ENCODE measurements at regions not wholly inside any gene's neighbourhood (a gene's known extent, or its start where the extent isn't known, plus 50 kb on each side); places are given as distances from the start of the nearest gene placed in this dataset.
"Not testable (repeated sequence)": the region's sequence is repeated elsewhere in the genome, so short reads cannot be mapped to it uniquely, and the experiment has no call there.

- Mint-ChIP-seq H3K36me3 (ENCODE audit: low read depth, unreplicated experiment) (no peaks in the 10 kb centered on the region), H3K9me3 (ENCODE audit: unreplicated experiment) (no peaks in the 10 kb centered on the region), H3K27ac (ENCODE audit: unreplicated experiment) (no peak overlapping the region), H3K4me1 (ENCODE audit: unreplicated experiment) (peaks cover 64% of the 10 kb centered on the region), H3K4me3 (ENCODE audit: unreplicated experiment) (no peak overlapping the region), H3K27me3 (ENCODE audit: unreplicated experiment) (peaks cover 2% of the 10 kb centered on the region)
- no peak for TF ChIP-seq CTCF (IDR thresholded peaks at IDR 0.05; ENCODE audit: unreplicated experiment)
- no peak for DNase-seq (ENCODE audit: low spot score)
Measured at GRCh38 chr10:30722956-30723620, 93.5 kb upstream of the LYZL2 start.

- Mint-ChIP-seq H3K4me1 (ENCODE audit: unreplicated experiment) (peaks cover 46% of the 10 kb centered on the region), H3K4me3 (ENCODE audit: unreplicated experiment) (no peak overlapping the region), H3K9me3 (ENCODE audit: unreplicated experiment) (peaks cover under 1% of the 10 kb centered on the region), H3K27ac (ENCODE audit: unreplicated experiment) (peak overlapping the region; percentile 73), H3K27me3 (ENCODE audit: unreplicated experiment) (peaks cover 2% of the 10 kb centered on the region), H3K36me3 (ENCODE audit: low read depth, unreplicated experiment) (peaks cover under 1% of the 10 kb centered on the region)
- TF ChIP-seq CTCF (IDR thresholded peaks at IDR 0.05; ENCODE audit: unreplicated experiment) = no peak
- peak; percentile 31 for DNase-seq (ENCODE audit: low spot score)
Measured at GRCh38 chr10:30719832-30720231, 90.3 kb upstream of the LYZL2 start.

- Mint-ChIP-seq H3K27me3 (ENCODE audit: unreplicated experiment) (peaks cover 4% of the 10 kb centered on the region), H3K27ac (ENCODE audit: unreplicated experiment) (no peak overlapping the region), H3K9me3 (ENCODE audit: unreplicated experiment) (peaks cover 19% of the 10 kb centered on the region), H3K4me1 (ENCODE audit: unreplicated experiment) (peaks cover 6% of the 10 kb centered on the region), H3K4me3 (ENCODE audit: unreplicated experiment) (no peak overlapping the region), H3K36me3 (ENCODE audit: low read depth, unreplicated experiment) (peaks cover 19% of the 10 kb centered on the region)
- no peak for TF ChIP-seq CTCF (IDR thresholded peaks at IDR 0.05; ENCODE audit: unreplicated experiment)
- no peak for DNase-seq (ENCODE audit: low spot score)
Measured at GRCh38 chr10:30709700-30710358, 80.3 kb upstream of the LYZL2 start.

GRCh38 chr10:30709229-30709628 is 79.7 kb upstream of the LYZL2 start:
- TF ChIP-seq CTCF (IDR thresholded peaks at IDR 0.05; ENCODE audit: unreplicated experiment) = peak; percentile 25
- H3K27me3 Mint-ChIP-seq (ENCODE audit: unreplicated experiment) = peaks cover 5% of the 10 kb centered on the region
- H3K4me3 Mint-ChIP-seq (ENCODE audit: unreplicated experiment) = no peak overlapping the region
- peaks cover 13% of the 10 kb centered on the region for H3K36me3 Mint-ChIP-seq (ENCODE audit: low read depth, unreplicated experiment)
- H3K4me1 Mint-ChIP-seq (ENCODE audit: unreplicated experiment) = peaks cover 11% of the 10 kb centered on the region
- no peak for DNase-seq (ENCODE audit: low spot score)
- H3K9me3 Mint-ChIP-seq (ENCODE audit: unreplicated experiment) = peaks cover 14% of the 10 kb centered on the region
- no peak overlapping the region for H3K27ac Mint-ChIP-seq (ENCODE audit: unreplicated experiment)

- Mint-ChIP-seq H3K27me3 (ENCODE audit: unreplicated experiment) (peaks cover 5% of the 10 kb centered on the region), H3K36me3 (ENCODE audit: low read depth, unreplicated experiment) (peaks cover 3% of the 10 kb centered on the region), H3K4me1 (ENCODE audit: unreplicated experiment) (peaks cover 14% of the 10 kb centered on the region), H3K9me3 (ENCODE audit: unreplicated experiment) (peaks cover 4% of the 10 kb centered on the region), H3K4me3 (ENCODE audit: unreplicated experiment) (no peak overlapping the region), H3K27ac (ENCODE audit: unreplicated experiment) (no peak overlapping the region)
- no peak for TF ChIP-seq CTCF (IDR thresholded peaks at IDR 0.05; ENCODE audit: unreplicated experiment)
- no peak for DNase-seq (ENCODE audit: low spot score)
Measured at GRCh38 chr10:30708234-30708633, 78.7 kb upstream of the LYZL2 start.

GRCh38 chr10:30706189-30706588 is 76.6 kb upstream of the LYZL2 start:
- not testable (repeated sequence) for H3K27ac Mint-ChIP-seq (ENCODE audit: unreplicated experiment); DNase-seq (ENCODE audit: low spot score); H3K27me3 Mint-ChIP-seq (ENCODE audit: unreplicated experiment); H3K4me3 Mint-ChIP-seq (ENCODE audit: unreplicated experiment); H3K36me3 Mint-ChIP-seq (ENCODE audit: low read depth, unreplicated experiment); H3K9me3 Mint-ChIP-seq (ENCODE audit: unreplicated experiment)
- peaks cover 17% of the 10 kb centered on the region for H3K4me1 Mint-ChIP-seq (ENCODE audit: unreplicated experiment)

Measured in endothelial cell (in vitro differentiated cells).